Kidney (tissue), 13 donors: ENCODE measurements at regions not wholly inside any gene's neighbourhood (a gene's known extent, or its start where the extent isn't known, plus 50 kb on each side); places are given as distances from the start of the nearest gene placed in this dataset.

Experiments used
- DNase-seq, 5 donors: peaks; one replicate each; pipeline ENCODE4 v3.0.0-alpha.2; 2013 to 2020
- FAIRE-seq: peaks from 2 replicates; lab custom pipeline; 2012; peaks lifted over from hg19 to GRCh38; lab: Jason Lieb, UNC
- H3K27ac ChIP-seq, 2 donors: one replicate each; pipeline ENCODE4 v1.7.0; 2013; ENCODE audit warnings: low read depth in 2 of 2, low read length in 2 of 2, inconsistent platforms in 1 of 2
- H3K27me3 ChIP-seq: one replicate; pipeline ENCODE4 v1.7.1; 2013; ENCODE audit warnings: low read length, inconsistent platforms; ENCODE audit not compliant: control insufficient read depth, insufficient read depth
- H3K36me3 ChIP-seq, 3 donors: one replicate each; pipeline versions ENCODE4 v1.7.0 to v1.7.1; 2013; ENCODE audit warnings: low read length in 3 of 3, control low read depth in 1 of 3, inconsistent platforms in 1 of 3; ENCODE audit not compliant: insufficient read depth in 3 of 3, control insufficient read depth in 2 of 3
- H3K4me1 ChIP-seq, 3 donors: one replicate each; pipeline versions ENCODE4 v1.7.0 to v1.7.1; 2013; ENCODE audit warnings: low read length in 3 of 3, inconsistent platforms in 1 of 3, low read depth in 1 of 3; ENCODE audit not compliant: control insufficient read depth in 2 of 3, insufficient read depth in 2 of 3
- H3K4me3 ChIP-seq, 3 donors: one replicate each; pipeline versions ENCODE4 v1.7.0 to v1.8.1; 2013; ENCODE audit warnings: low read length in 3 of 3, control low read depth in 1 of 3, inconsistent platforms in 1 of 3
- H3K9ac ChIP-seq, 3 donors: one replicate each; pipeline versions ENCODE4 v1.7.0 to v1.7.1; 2013; ENCODE audit warnings: low read length in 3 of 3, control low read depth in 1 of 3, inconsistent platforms in 1 of 3
- H3K9me3 ChIP-seq, 3 donors: one replicate each; pipeline versions ENCODE4 v1.7.0 to v1.7.1; 2013; ENCODE audit warnings: low read length in 3 of 3, control low read depth in 1 of 3, inconsistent platforms in 1 of 3; ENCODE audit not compliant: control insufficient read depth in 2 of 3, insufficient read depth in 1 of 3
- CTCF ChIP-seq: IDR thresholded peaks from 3 replicates; pipeline ENCODE4 v1.5.1; 2012; ENCODE audit warnings: mild to moderate bottlenecking, moderate library complexity, borderline replicate concordance; ENCODE audit not compliant: insufficient read depth; ENCODE audit errors: extremely low read depth
- intact Hi-C: fragments of 100-400 bp; cut with DNase I; formaldehyde crosslinking; loops from one replicate; pipeline ENCODE4 v1.11.1; 2022
- donor health status: control.
- donor health status: control.
- donor health status: control.
- donor health status: control.
- donor health status: control.
- donor health status: DM: yes; HTN: yes; CAD: no.
- donor health status: Normal renal cell carcinoma (clear cell type).

- no peak for FAIRE-seq
- peak overlapping the region; percentile 18 to 65 for H3K27ac ChIP-seq
- no peaks in the 10 kb centered on the region for H3K36me3 ChIP-seq
- no peak for DNase-seq
- no peak for TF ChIP-seq CTCF
- intact Hi-C loops, result no loop called here
- H3K9me3 ChIP-seq, result no peaks in the 10 kb centered on the region
- no peaks in the 10 kb centered on the region for H3K27me3 ChIP-seq
- H3K9ac ChIP-seq, result no peak overlapping the region
- H3K4me1 ChIP-seq, result peaks cover 0 to 23% (median 16%) of the 10 kb centered on the region in 3 donors
- no peak overlapping the region for H3K4me3 ChIP-seq
These were observed 62.5 kb downstream of the RHOB start for GRCh38 chr2:20509301-20509769.

GRCh38 chr2:20509770-20510490, 63.1 kb downstream of the RHOB start:
- H3K27me3 ChIP-seq, result no peaks in the 10 kb centered on the region
- DNase-seq (peak; percentile 61 to 89 (median 84)), FAIRE-seq (no peak)
- peak overlapping the region; percentile 18 to 65 for H3K27ac ChIP-seq
- H3K4me1 ChIP-seq, result peaks cover 0 to 23% (median 17%) of the 10 kb centered on the region in 3 donors
- H3K4me3 ChIP-seq, result peak overlapping the region in 1 of 3 donors; percentile 25
- H3K9me3 ChIP-seq, result no peaks in the 10 kb centered on the region
- no peak for TF ChIP-seq CTCF
- intact Hi-C loops, result no loop called here
- no peaks in the 10 kb centered on the region for H3K36me3 ChIP-seq
- H3K9ac ChIP-seq, result peak overlapping the region in 1 of 3 donors; percentile 8

GRCh38 chr2:20511130-20511529, 64.3 kb downstream of the RHOB start:
- no peaks in the 10 kb centered on the region for H3K9me3 ChIP-seq
- no peak overlapping the region for H3K9ac ChIP-seq
- peaks cover 0 to 29% (median 24%) of the 10 kb centered on the region in 3 donors for H3K4me1 ChIP-seq
- H3K36me3 ChIP-seq, result no peaks in the 10 kb centered on the region
- intact Hi-C loops, result no loop called here
- FAIRE-seq (no peak), DNase-seq (no peak)
- H3K27me3 ChIP-seq, result no peaks in the 10 kb centered on the region
- TF ChIP-seq CTCF, result no peak
- no peak overlapping the region for H3K27ac ChIP-seq
- no peak overlapping the region for H3K4me3 ChIP-seq
